NCI-H2171 treated with DMSO at 0.1 percent for 48 hours (cell line): ENCODE measurements at regions not wholly inside any gene's neighbourhood (a gene's known extent, or its start where the extent isn't known, plus 50 kb on each side); places are given as distances from the start of the nearest gene placed in this dataset.

Source experiments
- DNase-seq: peaks from one replicate; lab custom pipeline; 2025; lab: John Stamatoyannopoulos, UW

GRCh38 chr11:111444040-111444439, 65.0 kb upstream of the POU2AF1 start:
- DNase-seq, result no peak

- no peak for DNase-seq
Observed at GRCh38 chr11:111443640-111444039, 64.6 kb upstream of the POU2AF1 start.

GRCh38 chr11:111443032-111443431, 64.0 kb upstream of the POU2AF1 start:
- DNase-seq, result no peak

GRCh38 chr11:111441443-111441842, 62.4 kb upstream of the POU2AF1 start:
- DNase-seq, result no peak

GRCh38 chr11:111440416-111441205, 61.5 kb upstream of the POU2AF1 start:
- no peak for DNase-seq

GRCh38 chr11:111439901-111440300, 60.8 kb upstream of the POU2AF1 start:
- DNase-seq, result no peak

- no peak for DNase-seq
Observed at GRCh38 chr11:111438846-111439520, 59.9 kb upstream of the POU2AF1 start.

GRCh38 chr11:111438168-111438567, 59.1 kb upstream of the POU2AF1 start:
- no peak for DNase-seq

GRCh38 chr11:111435046-111435698, 56.1 kb upstream of the POU2AF1 start:
- DNase-seq, result peak; percentile 52

- DNase-seq, result peak; percentile 27
Observed at GRCh38 chr11:111429066-111429506, 50.0 kb upstream of the POU2AF1 start.
